Fibroblast of lung (primary cell): ENCODE measurements at regions not wholly inside any gene's neighbourhood (a gene's known extent, or its start where the extent isn't known, plus 50 kb on each side); places are given as distances from the start of the nearest gene placed in this dataset.

Experiments
- CTCF ChIP-seq, 2 donors: IDR thresholded peaks in 1 of 2; conservative IDR thresholded peaks in 1 of 2; 1 replicate in 1 of 2; 2 replicates in 1 of 2; pipeline ENCODE4 v1.5.1; 2011 to 2012; ENCODE audit warnings: low read length in 2 of 2, control low read depth in 1 of 2, inconsistent platforms in 1 of 2, low read depth in 1 of 2, mild to moderate bottlenecking in 1 of 2
- EZH2 ChIP-seq: IDR thresholded peaks from 2 replicates; pipeline ENCODE4 v1.5.1; 2012; ENCODE audit warnings: low read length, control low read depth, mild to moderate bottlenecking; ENCODE audit errors: missing control alignments

- no peak for TF ChIP-seq CTCF (conservative IDR thresholded peaks at IDR 0.05 in 1 of 2, IDR thresholded peaks at IDR 0.05 in 1 of 2; ENCODE audit: low read depth in 1 of 2, low read length in 2 of 2)
- no peak for TF ChIP-seq EZH2
Measured at GRCh38 chr20:25860531-25861150, 164.0 kb upstream of the ZNF337 start.
